NCI-H1417 treated with DMSO at 0.1 percent for 48 hours (cell line): ENCODE measurements at regions not wholly inside any gene's neighbourhood (a gene's known extent, or its start where the extent isn't known, plus 50 kb on each side); places are given as distances from the start of the nearest gene placed in this dataset.
A peak's percentile ranks its signal among the peaks of the same experiment; 100 is the strongest.

Experiments
- DNase-seq: peaks from one replicate; lab custom pipeline; 2025; lab: John Stamatoyannopoulos, UW

GRCh38 chr9:8188723-8189407 lies 389.3 kb upstream of the DMAC1 start:
- DNase-seq, result no peak

- DNase-seq, result no peak
These were observed 387.0 kb upstream of the DMAC1 start for GRCh38 chr9:8186560-8186959.

GRCh38 chr9:8183618-8184017 lies 384.0 kb upstream of the DMAC1 start:
- DNase-seq, result no peak

- DNase-seq, result no peak
These were observed 379.9 kb upstream of the DMAC1 start for GRCh38 chr9:8179381-8180053.

- no peak for DNase-seq
These were observed 372.4 kb upstream of the DMAC1 start for GRCh38 chr9:8172000-8172399.

- no peak for DNase-seq
These were observed 369.4 kb upstream of the DMAC1 start for GRCh38 chr9:8168916-8169438.

- DNase-seq, result no peak
These were observed 361.2 kb upstream of the DMAC1 start for GRCh38 chr9:8160787-8161186.

- no peak for DNase-seq
These were observed 359.0 kb upstream of the DMAC1 start for GRCh38 chr9:8158574-8158973.

- DNase-seq, result no peak
These were observed 358.2 kb upstream of the DMAC1 start for GRCh38 chr9:8157683-8158324.

- DNase-seq, result no peak
These were observed 356.8 kb upstream of the DMAC1 start for GRCh38 chr9:8156346-8156745.

- DNase-seq, result no peak
These were observed 356.1 kb upstream of the DMAC1 start for GRCh38 chr9:8155706-8156105.

- DNase-seq, result no peak
These were observed 344.1 kb upstream of the DMAC1 start for GRCh38 chr9:8143677-8144076.

GRCh38 chr9:8140557-8140956 lies 341.0 kb upstream of the DMAC1 start:
- DNase-seq, result no peak

- no peak for DNase-seq
These were observed 340.2 kb upstream of the DMAC1 start for GRCh38 chr9:8139756-8140155.

- DNase-seq, result no peak
These were observed 336.9 kb upstream of the DMAC1 start for GRCh38 chr9:8136477-8136876.

- no peak for DNase-seq
These were observed 335.1 kb upstream of the DMAC1 start for GRCh38 chr9:8134635-8135034.

- no peak for DNase-seq
These were observed 334.0 kb upstream of the DMAC1 start for GRCh38 chr9:8133606-8134005.

GRCh38 chr9:8115570-8115969 lies 316.0 kb upstream of the DMAC1 start:
- no peak for DNase-seq

- DNase-seq, result no peak
These were observed 315.2 kb upstream of the DMAC1 start for GRCh38 chr9:8114826-8115225.

GRCh38 chr9:8106362-8106761 lies 306.8 kb upstream of the DMAC1 start:
- DNase-seq, result no peak

- DNase-seq, result no peak
These were observed 302.0 kb upstream of the DMAC1 start for GRCh38 chr9:8101607-8102006.

GRCh38 chr9:8096091-8096490 lies 296.5 kb upstream of the DMAC1 start:
- DNase-seq, result no peak

GRCh38 chr9:8095672-8096086 lies 296.1 kb upstream of the DMAC1 start:
- DNase-seq, result peak; percentile 79
